Tongue (tissue), 1 donor: ENCODE measurements at regions not wholly inside any gene's neighbourhood (a gene's known extent, or its start where the extent isn't known, plus 50 kb on each side); places are given as distances from the start of the nearest gene placed in this dataset.
A peak's percentile ranks its signal among the peaks of the same experiment; 100 is the strongest.
"Not testable (repeated sequence)": the region's sequence is repeated elsewhere in the genome, so short reads cannot be mapped to it uniquely, and the experiment has no call there.

ENCODE experiments used
- DNase-seq: peaks from one replicate; pipeline ENCODE4 v3.0.0-alpha.2; 2015

DNA sequence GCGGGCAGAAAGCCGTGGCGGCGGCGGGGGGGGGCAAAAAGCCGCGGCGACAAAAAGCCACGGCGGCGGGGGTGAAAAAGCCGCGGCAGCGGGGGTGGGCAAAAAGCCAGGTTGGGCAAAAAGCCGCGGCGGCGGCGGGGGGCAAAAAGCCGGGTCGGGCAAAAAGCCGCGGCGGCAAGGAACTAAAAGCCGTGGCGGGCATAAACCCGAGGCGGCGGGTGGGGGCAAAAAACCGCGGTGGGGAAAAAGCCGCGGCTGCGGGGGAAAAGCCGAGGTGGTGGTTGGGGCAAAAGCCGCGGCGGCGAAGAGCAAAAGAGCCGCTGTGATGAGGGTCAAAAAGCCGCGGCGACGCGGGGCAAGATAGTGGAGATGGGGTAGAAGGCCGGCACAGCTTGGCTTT, 1834.2 kb downstream of the FOXD4L5 start:
- not testable (repeated sequence) for DNase-seq

DNA sequence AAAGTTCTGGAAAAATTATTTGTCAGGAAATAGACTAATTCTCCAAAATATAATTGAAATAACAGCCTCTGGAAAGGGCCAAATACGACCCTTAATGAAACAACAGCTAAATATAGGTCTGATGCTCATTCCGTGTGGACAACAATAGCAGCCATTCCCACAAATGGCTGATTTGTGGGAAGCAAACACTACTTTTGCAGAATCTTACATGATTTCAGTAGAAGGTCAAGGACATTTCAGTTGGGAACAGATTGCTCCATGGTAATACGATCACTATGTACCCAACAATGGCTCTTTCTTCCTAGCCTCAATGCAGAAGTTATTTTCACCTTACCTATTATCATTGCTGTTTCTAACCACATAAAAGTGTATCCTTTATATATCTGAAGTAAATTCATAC, 1859.9 kb downstream of the FOXD4L5 start:
- DNase-seq, result not testable (repeated sequence)

DNA sequence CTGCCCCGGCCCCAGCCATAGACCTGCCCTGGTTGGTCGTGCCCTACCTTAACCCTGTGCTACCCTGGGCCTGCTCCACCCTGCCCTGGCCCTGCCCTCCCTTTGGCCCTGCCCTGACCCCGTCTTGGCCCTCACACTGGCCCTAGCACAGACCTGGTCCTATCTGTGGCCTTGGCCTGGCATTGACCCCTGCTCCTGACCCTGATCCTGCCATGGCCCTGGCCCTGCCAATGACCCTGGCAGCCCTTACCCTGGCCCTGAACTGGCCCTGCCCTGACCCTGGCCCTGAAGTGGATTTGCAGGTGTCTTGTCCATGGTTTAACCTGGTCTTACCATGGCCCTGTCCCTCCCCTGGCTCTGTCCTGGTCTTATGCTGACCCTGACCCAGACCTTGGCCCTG, 1894.1 kb downstream of the FOXD4L5 start:
- not testable (repeated sequence) for DNase-seq

- not testable (repeated sequence) for DNase-seq
These were observed 1899.5 kb downstream of the FOXD4L5 start for GRCh38 chr9:63385479-63385878.

DNA sequence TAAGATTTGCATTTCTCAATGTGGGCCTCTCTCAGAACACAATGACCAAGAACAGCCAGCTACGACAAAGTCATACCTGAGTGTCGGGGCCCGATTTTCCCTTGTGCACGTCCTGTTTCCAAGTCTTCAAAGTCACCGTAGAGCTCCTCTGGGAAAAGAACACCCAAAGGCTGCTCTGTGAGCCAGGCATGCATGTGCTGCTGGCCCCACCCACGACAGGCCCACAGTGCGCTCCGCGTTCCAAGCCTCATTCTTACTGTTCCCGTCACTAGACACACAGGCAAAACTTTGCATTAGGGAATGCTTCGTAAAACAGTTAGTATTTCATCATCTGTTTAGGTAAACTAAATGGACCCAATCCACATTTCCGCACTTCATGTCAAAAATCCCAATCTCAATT, 1905.1 kb downstream of the FOXD4L5 start:
- not testable (repeated sequence) for DNase-seq

DNA sequence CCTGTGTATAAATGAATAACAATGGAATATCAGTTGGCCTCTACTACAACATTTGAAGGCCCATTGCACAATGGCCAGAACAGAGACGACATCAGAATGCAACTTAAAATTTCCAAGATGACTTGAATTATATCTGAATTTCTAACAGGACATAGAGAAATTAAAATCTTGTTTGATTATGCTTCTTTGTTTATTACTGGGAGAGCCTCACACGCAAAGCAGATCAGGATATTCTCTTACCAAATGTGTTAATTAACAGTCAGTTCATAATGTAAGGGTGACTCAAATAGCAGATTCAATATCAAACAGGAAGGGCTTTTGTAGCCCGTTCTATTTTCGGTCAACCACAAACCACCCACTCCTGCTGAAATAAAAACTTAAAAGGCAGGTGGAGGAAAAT, 1930.8 kb downstream of the FOXD4L5 start:
- DNase-seq, result not testable (repeated sequence)

GRCh38 chr9:63347347-63347746, 1937.7 kb downstream of the FOXD4L5 start:
- DNase-seq, result not testable (repeated sequence)

DNA sequence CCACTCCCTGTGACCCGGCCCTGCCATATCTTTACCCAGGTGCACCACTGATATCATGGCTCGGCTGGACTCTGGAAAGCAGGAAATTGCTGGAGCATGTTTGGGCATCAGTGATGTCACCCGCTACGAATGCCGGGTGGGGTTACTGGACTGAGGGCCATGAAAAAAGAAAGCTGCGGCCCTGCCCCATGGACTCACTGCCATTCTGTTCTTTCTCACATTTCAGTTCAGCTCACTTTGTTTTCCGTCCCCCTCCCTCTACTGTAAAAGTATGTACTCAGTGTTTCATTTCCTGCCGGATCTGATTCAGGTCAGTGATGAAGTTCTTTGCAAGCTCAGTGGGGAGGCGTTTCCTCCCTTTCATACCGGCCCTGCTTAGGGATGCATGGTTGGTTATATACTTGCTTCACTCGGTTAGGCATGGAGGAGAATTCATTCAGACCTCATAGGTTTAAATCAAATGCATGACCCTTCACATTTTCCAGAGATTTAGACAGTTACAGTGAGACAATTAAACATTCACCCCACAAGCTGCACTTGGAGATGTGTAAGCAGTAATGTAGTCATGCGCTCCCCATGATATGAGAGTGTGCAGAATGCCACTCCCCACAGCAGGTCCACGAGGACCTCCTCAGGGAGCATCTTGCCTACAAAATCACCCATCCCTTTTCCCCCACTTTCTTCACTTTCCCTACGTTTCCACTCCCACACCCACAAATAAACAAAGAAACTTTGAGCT, 1938.5 kb downstream of the FOXD4L5 start:
- DNase-seq, result peak; percentile 2

GRCh38 chr9:63344408-63344807, 1940.6 kb downstream of the FOXD4L5 start:
- DNase-seq, result not testable (repeated sequence)

DNA sequence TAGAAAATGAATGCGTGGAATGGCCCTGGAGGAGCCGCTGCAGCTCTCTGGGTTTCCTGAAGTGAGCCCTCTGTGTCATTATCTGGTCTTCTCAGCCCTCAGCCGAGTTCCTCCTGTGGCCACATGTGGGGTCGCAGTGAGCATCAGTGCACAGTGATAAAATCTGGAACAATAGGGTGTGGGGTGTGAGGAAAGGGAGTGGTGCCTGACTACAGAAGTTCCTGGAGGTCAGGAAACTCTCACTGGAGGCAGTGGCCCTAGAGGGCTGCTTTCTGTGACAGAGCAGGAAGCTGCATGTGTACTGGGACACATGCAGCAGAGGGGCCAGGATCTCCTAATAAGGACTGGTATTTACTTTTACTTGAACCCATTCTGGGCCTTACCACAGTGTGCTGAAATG, 1942.5 kb downstream of the FOXD4L5 start:
- DNase-seq, result not testable (repeated sequence)

GRCh38 chr9:63337899-63338604, 1947.0 kb downstream of the FOXD4L5 start:
- DNase-seq, result not testable (repeated sequence)

DNA sequence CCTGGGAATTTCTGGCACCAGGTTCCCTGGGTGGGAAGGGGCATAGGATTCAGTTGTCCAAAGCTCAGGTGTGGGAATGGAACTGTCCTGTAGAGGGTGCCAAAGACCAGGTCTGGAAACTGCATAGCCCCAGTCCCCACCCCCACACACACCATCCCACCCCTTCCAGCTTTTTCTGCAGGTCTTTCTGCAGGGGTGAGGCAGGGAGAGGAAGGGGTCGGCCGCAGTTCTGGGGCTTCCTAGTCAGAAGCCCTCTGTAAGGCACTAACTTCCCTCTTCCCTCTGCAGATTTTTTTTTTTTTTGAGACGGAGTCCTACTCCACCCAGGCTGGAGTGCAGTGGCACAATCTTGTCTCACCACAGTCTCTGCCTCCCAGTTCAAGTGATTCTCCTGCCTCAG, 1949.7 kb downstream of the FOXD4L5 start:
- not testable (repeated sequence) for DNase-seq

GRCh38 chr9:63334187-63334586, 1950.8 kb downstream of the FOXD4L5 start:
- DNase-seq, result not testable (repeated sequence)

DNA sequence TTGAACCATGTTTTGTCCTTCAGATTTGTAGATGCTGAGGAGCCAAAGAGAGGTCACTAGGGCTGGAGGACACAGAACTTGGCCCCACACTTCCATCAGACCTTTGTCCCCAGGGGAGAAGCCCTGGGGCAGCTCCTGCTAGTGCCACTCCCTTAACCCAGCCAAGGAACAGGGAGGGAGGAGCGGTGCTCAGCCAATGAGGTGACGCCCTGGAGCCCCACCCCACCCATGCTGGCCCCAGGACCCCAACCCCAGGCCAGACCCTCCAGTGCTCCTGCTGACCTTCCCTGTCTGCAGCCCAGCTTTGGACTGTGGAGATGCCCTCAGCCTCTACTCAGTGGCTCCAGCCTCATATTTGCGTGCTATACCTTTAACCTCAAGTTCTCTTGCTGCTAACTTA, 1951.9 kb downstream of the FOXD4L5 start:
- not testable (repeated sequence) for DNase-seq

- DNase-seq, result not testable (repeated sequence)
These were observed 1956.7 kb downstream of the FOXD4L5 start for GRCh38 chr9:63328313-63328712.

DNA sequence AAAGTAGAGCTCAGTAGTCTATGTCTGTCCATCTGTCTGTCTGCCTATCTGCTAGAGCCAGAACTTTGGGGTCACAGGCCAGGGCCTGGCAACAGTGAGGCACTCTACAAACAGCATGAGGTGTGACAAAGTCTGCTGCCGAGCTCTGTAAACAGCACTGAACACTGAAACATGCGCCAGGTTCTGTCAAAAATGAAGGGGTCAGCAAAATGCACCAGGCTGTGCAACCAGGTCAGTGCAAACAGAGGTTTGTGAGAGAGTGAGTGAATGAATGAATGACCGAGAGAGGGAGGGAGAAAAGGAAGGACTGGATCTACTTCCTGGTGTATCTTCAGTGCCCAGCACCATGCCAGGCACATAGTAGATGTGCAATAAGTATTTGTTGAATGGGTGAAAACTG, 1957.8 kb downstream of the FOXD4L5 start:
- DNase-seq, result not testable (repeated sequence)

DNA sequence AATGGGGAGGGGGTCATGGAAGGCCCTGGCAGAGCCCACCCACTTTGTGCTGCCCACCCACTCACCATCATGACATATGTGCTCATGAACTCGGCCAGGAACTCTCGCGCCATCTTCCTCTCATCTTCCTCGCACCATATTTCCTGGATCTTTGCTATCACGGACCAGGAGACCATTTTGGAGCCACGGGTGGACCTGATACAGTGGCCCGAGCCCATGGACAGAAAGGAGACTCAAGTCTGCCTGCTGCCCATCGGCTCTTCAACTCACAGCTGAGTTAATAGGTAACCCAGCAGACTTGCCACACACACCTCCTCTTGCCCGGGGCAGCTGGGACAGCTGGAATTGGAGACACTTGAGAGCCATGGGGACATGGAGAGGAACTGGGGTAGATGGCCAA, 1958.3 kb downstream of the FOXD4L5 start:
- not testable (repeated sequence) for DNase-seq

GRCh38 chr9:63325696-63326095, 1959.3 kb downstream of the FOXD4L5 start:
- DNase-seq, result not testable (repeated sequence)

DNA sequence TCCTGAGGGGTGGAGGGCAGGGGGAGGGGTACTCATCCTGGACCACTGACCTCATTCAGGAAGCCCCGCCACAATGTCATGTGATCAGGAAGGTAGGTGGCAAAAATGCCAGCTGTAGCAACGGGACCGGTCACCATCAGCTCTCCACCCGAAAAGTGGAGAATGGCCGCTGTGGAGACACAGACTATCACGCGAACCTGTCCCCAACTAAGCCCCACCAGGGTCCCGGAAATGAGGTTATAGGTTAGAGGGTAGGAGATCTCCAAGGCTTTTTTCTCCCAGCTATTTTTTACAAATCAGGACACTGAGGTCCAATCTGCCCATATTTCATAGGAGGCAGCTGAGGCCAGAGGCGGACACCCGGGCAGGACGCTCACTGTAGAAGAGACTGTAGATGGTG, 1966.9 kb downstream of the FOXD4L5 start:
- DNase-seq, result not testable (repeated sequence)

GRCh38 chr9:63315387-63315786, 1969.6 kb downstream of the FOXD4L5 start:
- not testable (repeated sequence) for DNase-seq

GRCh38 chr9:63296848-63297247, 1988.2 kb downstream of the FOXD4L5 start:
- not testable (repeated sequence) for DNase-seq

DNA sequence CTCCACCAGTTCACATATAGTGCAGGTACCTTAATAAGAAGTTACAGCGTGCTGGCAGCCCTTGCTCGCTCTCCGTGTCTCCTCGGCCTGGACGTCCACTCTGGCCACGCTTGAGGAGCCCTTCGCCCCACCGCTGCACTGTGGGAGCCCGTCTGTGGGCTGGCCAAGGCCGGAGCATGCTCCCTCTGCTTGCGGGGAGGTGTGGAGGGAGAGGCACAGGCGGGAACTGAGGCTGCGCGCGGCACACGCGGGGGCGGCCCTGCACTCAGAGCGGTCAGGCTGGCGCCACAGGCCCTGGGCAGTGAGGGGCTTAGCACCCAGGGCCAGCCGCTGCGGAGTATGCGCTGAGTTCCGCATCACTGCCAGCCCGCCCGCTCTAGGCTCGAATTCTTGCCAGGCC, 1988.6 kb downstream of the FOXD4L5 start:
- not testable (repeated sequence) for DNase-seq

DNA sequence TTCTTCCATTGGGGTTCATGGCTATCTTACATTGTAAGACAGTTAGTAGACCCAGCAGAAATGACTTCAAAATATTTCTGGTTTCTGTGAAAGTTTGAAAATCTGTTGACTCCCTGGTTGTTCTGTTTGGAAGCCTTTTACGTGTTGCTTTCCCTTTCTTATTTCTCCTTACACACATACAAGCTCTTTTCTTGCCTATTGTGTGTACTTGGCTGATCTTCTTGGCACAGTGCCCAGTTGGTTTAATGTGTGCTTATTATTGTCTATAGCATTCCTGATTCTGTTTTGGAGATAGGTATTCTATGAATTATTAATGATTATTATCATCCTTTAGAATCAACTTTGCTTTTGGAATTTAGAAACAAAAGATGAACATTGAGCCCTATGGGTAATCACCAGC, 1995.0 kb downstream of the FOXD4L5 start:
- DNase-seq, result peak; percentile 38
